ENCODE measurements at regions not wholly inside any gene's neighbourhood (a gene's known extent, or its start where the extent isn't known, plus 50 kb on each side); places are given as distances from the start of the nearest gene placed in this dataset.
A peak's percentile ranks its signal among the peaks of the same experiment; 100 is the strongest.

DNA sequence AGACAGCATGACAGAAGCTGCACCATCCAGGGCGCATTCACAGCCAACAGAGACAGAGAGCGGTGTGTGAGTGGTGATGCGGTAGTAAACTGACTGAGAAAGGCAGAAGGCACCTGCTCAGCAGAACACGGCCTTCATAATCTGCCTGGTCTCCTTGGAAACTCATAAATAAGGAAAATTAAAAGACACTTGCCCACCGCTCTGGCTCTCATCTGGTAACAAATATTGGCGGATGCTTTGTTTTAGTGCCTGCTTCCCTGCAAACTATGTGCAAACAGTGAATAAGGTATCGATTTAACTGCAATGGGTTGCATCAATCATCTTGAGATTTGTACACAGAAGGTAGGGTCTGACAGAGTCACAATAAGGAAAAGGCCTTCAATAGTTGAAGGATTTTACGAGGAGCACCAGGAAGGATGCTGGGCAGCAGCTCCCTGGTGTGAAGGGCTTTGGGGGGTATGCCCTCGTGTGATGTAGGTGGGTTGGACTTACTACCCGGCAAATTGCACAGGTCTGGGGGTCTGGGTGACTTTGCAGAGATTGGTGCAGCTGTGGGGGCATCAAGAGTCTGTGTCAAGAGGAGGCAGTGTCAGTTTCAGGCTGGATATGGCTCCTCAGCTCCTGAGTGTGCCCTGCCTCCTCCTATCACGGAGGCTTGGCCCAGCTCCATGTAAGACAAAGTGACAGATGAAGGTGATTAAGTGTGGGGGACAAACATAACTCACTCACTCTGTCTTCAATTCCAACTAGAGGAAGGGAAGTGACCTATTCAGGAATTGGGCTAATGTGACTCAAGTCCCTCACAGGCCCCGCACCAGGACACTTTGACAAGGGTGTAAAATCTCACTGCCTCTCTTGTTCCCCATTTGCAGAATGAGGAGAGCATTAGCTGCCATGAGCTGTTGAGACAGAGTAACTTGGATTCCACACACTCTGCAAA is 166.7 kb downstream of the ICE1 start:
- Histone ChIP-seq H2BK120ac (ENCODE audit: low read depth, low read length, poor library complexity, severe bottlenecking) (no peak overlapping the region), H3K9ac (ENCODE audit: extremely low read depth, insufficient read length, low read length) (no peak overlapping the region), H3K14ac (ENCODE audit: insufficient read depth, low read length) (no peak overlapping the region), H2AK5ac (ENCODE audit: insufficient read length, low read length) (no peak overlapping the region), H2BK5ac (ENCODE audit: insufficient read length, low read length) (no peak overlapping the region), H2BK12ac (ENCODE audit: insufficient read length, low read depth, low read length) (no peak overlapping the region), H2AFZ (ENCODE audit: low read length) (no peak overlapping the region), H4K91ac (ENCODE audit: insufficient read length, low read depth, low read length) (no peak overlapping the region), H3K27ac (ENCODE audit: insufficient read length, low read depth, low read length) (no peak overlapping the region), H3T11ph (ENCODE audit: low read length) (no peak overlapping the region), H3K56ac (ENCODE audit: insufficient read length, low read depth, low read length) (no peak overlapping the region), H3K23me2 (ENCODE audit: insufficient read length, low read depth, low read length, poor library complexity, severe bottlenecking) (no peaks in the 10 kb centered on the region), H4K5ac (ENCODE audit: insufficient read length, low read depth, low read length) (no peak overlapping the region), H3K9me3 (ENCODE audit: control insufficient read depth, low read depth, low read length) (peaks cover 11% of the 10 kb centered on the region), H3K79me1 (ENCODE audit: insufficient read depth, low read depth, low read length, poor library complexity, severe bottlenecking) (no peaks in the 10 kb centered on the region), H3K4me2 (ENCODE audit: insufficient read depth, insufficient read length, low read length) (no peak overlapping the region), H2BK20ac (ENCODE audit: low read depth, low read length, poor library complexity, severe bottlenecking) (no peak overlapping the region), H3K4me1 (ENCODE audit: insufficient read depth, low read length) (no peaks in the 10 kb centered on the region), H4K20me1 (ENCODE audit: control insufficient read depth, insufficient read depth, insufficient read length) (no peaks in the 10 kb centered on the region), H3K18ac (ENCODE audit: insufficient read length, low read depth, low read length) (no peak overlapping the region), H3K4ac (ENCODE audit: low read depth, low read length) (no peak overlapping the region), H3K23ac (ENCODE audit: insufficient read length, low read depth, low read length) (no peak overlapping the region), H3K79me2 (ENCODE audit: insufficient read depth, low read length) (no peaks in the 10 kb centered on the region), H2BK15ac (ENCODE audit: low read depth, low read length) (no peak overlapping the region), H4K8ac (replicated peaks; ENCODE audit: insufficient read length, low read depth, low read length) (no peak overlapping the region), H3K27me3 (ENCODE audit: insufficient read depth, low read length) (no peaks in the 10 kb centered on the region)
- peaks cover 2% of the 10 kb centered on the region; the same call in 1 of the 2 replicates for H3K27me3 Mint-ChIP-seq (ENCODE audit: low read depth)
- peaks cover 0 to 8% (median 0%) of the 10 kb centered on the region in 3 experiments; a peak in 2 of 7 replicates for H3K36me3 Mint-ChIP-seq (ENCODE audit: insufficient read depth in 1 of 3, low read depth in 3 of 3)
- peaks cover 0 to 3% of the 10 kb centered on the region in 2 experiments; a peak in 2 of 4 replicates for H3K4me1 Mint-ChIP-seq
- H3K27ac Mint-ChIP-seq: peak overlapping the region in 2 of 3 experiments; percentile 46 to 61; a peak in 2 of 7 replicates
- peaks cover 6 to 7% of the 10 kb centered on the region in 2 experiments; a peak in 3 of 5 replicates for H3K9me3 Mint-ChIP-seq
- no peak overlapping the region for H3K4me3 Mint-ChIP-seq
- TF ChIP-seq, protein P1, sequence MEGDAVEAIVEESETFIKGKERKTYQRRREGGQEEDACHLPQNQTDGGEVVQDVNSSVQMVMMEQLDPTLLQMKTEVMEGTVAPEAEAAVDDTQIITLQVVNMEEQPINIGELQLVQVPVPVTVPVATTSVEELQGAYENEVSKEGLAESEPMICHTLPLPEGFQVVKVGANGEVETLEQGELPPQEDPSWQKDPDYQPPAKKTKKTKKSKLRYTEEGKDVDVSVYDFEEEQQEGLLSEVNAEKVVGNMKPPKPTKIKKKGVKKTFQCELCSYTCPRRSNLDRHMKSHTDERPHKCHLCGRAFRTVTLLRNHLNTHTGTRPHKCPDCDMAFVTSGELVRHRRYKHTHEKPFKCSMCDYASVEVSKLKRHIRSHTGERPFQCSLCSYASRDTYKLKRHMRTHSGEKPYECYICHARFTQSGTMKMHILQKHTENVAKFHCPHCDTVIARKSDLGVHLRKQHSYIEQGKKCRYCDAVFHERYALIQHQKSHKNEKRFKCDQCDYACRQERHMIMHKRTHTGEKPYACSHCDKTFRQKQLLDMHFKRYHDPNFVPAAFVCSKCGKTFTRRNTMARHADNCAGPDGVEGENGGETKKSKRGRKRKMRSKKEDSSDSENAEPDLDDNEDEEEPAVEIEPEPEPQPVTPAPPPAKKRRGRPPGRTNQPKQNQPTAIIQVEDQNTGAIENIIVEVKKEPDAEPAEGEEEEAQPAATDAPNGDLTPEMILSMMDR (conservative IDR thresholded peaks at IDR 0.05): no peak
- DNase-seq: no peak
- no CpG with 5 or more reads among the region's 12 CpGs for whole genome bisulfite sequencing (ENCODE audit: extremely low coverage, insufficient read length, low lambda C conversion rate)
